ENCODE measurements at regions not wholly inside any gene's neighbourhood (a gene's known extent, or its start where the extent isn't known, plus 50 kb on each side); places are given as distances from the start of the nearest gene placed in this dataset.

- Histone ChIP-seq H3K4me2 (ENCODE audit: low read depth, low read length) (no peak overlapping the region), H3K27ac (ENCODE audit: extremely low read length, insufficient read depth, low read length) (no peak overlapping the region), H4K20me1 (ENCODE audit: insufficient read depth, low read length) (no peaks in the 10 kb centered on the region), H2AFZ (ENCODE audit: low read length) (no peak overlapping the region), H3K79me2 (ENCODE audit: insufficient read depth, low read length) (no peaks in the 10 kb centered on the region), H3K9me3 (ENCODE audit: low read length) (no peaks in the 10 kb centered on the region), H3K4me1 (ENCODE audit: insufficient read depth, low read length) (peaks cover 29% of the 10 kb centered on the region), H3K27me3 (ENCODE audit: control insufficient read depth in 1 of 2, insufficient read depth in 2 of 2, low read length in 2 of 2) (peaks cover 0 to 27% of the 10 kb centered on the region in 2 experiments; a peak in 3 of 5 replicates), H3K9ac (ENCODE audit: insufficient read depth, low read depth, low read length) (no peak overlapping the region), H3K36me3 (replicated peaks in 1 of 2; ENCODE audit: control insufficient read depth in 1 of 2, insufficient read depth in 2 of 2, low read length in 2 of 2) (no peaks in the 10 kb centered on the region), H3K4me3 (replicated peaks in 1 of 3; ENCODE audit: insufficient read depth in 1 of 3, low read depth in 2 of 3, low read length in 3 of 3) (no peak overlapping the region)
- no peak for FAIRE-seq
- DNase-seq (ENCODE audit: low spot score), result no peak
- in situ Hi-C loops (cut with HindIII; ENCODE audit: extremely low pct_ligation_motif_present, low pct_unique_long_range_greater_than_20kb), result loop anchor here (5.0 kb wide), 1 partner anchor 94 kb away; no protein-coding TSS in a partner anchor
- POLR2A ChIA-PET, result no interaction called here
- CTCF ChIA-PET (ENCODE audit: low intra/inter-chr PET ratio, low total read pairs), result no interaction called here
- BruUV-seq (replicated peaks), result no TSS peak
- TF ChIP-seq TARDBP (CRISPR knock-in tag; IDR thresholded peaks at IDR 0.05), result no peak
- no peak for TF ChIP-seq ZNF205 (CRISPR knock-in tag; IDR thresholded peaks at IDR 0.05)
- TF ChIP-seq NFAT5 (CRISPR knock-in tag; IDR thresholded peaks at IDR 0.05), result no peak
- no peak for TF ChIP-seq ZNF10 (CRISPR knock-in tag; IDR thresholded peaks at IDR 0.05; ENCODE audit: borderline replicate concordance, low read depth)
- no peak for TF ChIP-seq ZNF563 (CRISPR knock-in tag; IDR thresholded peaks at IDR 0.05)
- TF ChIP-seq HOXA3 (CRISPR knock-in tag; IDR thresholded peaks at IDR 0.05), result no peak
- TF ChIP-seq ZNF441 (CRISPR knock-in tag; IDR thresholded peaks at IDR 0.05; ENCODE audit: borderline replicate concordance), result no peak
- no peak for TF ChIP-seq ADNP (CRISPR knock-in tag; IDR thresholded peaks at IDR 0.05)
- no peak for ATAC-seq
- 30% methylated on average over 4 of the region's 4 CpGs for WGBS (ENCODE audit: low lambda C conversion rate)
- intact Hi-C loops (cut with micrococcal nuclease; ENCODE audit: unreplicated experiment), result no loop called here
Observed at GRCh38 chr3:139108253-139108969, 63.7 kb upstream of the PRR23C start.
